ENCODE measurements at regions not wholly inside any gene's neighbourhood (a gene's known extent, or its start where the extent isn't known, plus 50 kb on each side); places are given as distances from the start of the nearest gene placed in this dataset.

DNA sequence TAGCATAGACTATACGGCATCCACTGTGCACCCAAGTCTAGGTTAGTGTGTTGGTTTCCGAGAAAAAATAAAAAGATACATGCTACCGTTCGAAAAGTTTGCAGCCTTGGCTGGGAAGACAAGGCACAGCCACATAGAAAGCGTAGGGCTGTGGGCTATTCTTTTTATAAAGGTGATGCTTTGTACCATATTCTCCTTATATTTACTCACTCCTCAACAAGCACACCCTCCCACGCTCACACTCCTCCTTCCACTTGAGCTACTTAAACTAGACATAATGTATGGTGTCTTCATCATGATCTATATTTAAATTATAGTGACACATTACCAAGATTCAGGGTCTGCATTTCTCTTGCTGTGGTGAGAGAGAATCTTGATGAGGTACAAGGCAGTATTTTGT, 1416.5 kb downstream of the AACS start:
- intact Hi-C loops (cut with micrococcal nuclease): no loop called here
- Histone ChIP-seq H3K27me3 (ENCODE audit: low read length) (no peaks in the 10 kb centered on the region), H3K36me3 (ENCODE audit: low read depth, low read length) (no peaks in the 10 kb centered on the region), H3K9me3 (ENCODE audit: low read length) (no peaks in the 10 kb centered on the region), H3K4me2 (ENCODE audit: low read length) (no peak overlapping the region), H3K4me1 (ENCODE audit: insufficient read depth, low read length) (peaks cover 12% of the 10 kb centered on the region), H3K9ac (ENCODE audit: low read length) (no peak overlapping the region), H3K27ac (ENCODE audit: low read length) (no peak overlapping the region), H3K9me2 (replicated peaks; ENCODE audit: low read length) (no peaks in the 10 kb centered on the region), H2AFZ (ENCODE audit: low read length) (no peak overlapping the region), H3K4me3 (ENCODE audit: low read length) (no peak overlapping the region), H3K79me2 (ENCODE audit: low read length) (no peaks in the 10 kb centered on the region), H4K20me1 (ENCODE audit: low read length) (no peaks in the 10 kb centered on the region), H3F3A (ENCODE audit: low read length, unreplicated experiment) (no peaks in the 10 kb centered on the region)
- TF ChIP-seq, protein P1, sequence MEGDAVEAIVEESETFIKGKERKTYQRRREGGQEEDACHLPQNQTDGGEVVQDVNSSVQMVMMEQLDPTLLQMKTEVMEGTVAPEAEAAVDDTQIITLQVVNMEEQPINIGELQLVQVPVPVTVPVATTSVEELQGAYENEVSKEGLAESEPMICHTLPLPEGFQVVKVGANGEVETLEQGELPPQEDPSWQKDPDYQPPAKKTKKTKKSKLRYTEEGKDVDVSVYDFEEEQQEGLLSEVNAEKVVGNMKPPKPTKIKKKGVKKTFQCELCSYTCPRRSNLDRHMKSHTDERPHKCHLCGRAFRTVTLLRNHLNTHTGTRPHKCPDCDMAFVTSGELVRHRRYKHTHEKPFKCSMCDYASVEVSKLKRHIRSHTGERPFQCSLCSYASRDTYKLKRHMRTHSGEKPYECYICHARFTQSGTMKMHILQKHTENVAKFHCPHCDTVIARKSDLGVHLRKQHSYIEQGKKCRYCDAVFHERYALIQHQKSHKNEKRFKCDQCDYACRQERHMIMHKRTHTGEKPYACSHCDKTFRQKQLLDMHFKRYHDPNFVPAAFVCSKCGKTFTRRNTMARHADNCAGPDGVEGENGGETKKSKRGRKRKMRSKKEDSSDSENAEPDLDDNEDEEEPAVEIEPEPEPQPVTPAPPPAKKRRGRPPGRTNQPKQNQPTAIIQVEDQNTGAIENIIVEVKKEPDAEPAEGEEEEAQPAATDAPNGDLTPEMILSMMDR (conservative IDR thresholded peaks at IDR 0.05; ENCODE audit: low read depth, low read length): no peak
- TF ChIP-seq EZH2phosphoT487 (IDR thresholded peaks at IDR 0.05; ENCODE audit: borderline replicate concordance, low read length): no peak
- no peak for TF ChIP-seq EZH2 (IDR thresholded peaks at IDR 0.05; ENCODE audit: low read length, unreplicated experiment)
- ChIA-PET CTCF (no interaction called here), POLR2A (ENCODE audit: unreplicated experiment) (no interaction called here)
- no peak for ATAC-seq
- BruUV-seq (replicated peaks): no TSS peak
- DNase-seq: no peak

DNA sequence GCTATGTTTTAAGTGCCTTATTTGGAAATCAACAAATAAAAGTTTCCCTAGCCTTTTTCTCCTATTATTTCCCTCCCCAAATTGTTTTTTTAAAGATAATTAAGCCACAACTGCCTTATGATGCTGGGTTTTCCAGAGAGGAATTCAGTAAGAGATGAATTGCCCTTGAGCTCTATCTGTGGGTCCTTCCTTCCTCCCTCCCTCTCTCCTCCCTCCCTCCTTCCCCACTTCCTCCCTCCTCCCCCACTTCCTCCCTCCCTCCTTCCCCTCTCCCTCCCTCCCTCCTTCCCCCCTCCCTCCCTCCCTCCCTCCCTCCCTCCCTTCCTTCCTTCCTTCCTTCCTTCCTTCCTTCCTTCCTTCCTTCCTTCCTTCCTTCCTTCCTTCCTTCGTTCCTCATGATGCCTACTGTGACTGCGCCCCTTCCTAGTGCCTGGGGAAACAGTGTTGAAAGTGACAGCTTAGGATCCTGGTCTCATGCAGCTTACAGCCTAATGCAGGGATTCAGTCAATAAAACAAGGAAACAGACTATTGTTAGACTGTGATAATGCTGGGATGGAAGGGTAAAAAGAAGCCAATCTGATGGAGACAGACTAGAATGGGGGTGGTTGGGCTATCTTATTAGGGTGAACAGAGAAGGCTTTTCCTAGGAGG, 1417.1 kb downstream of the AACS start:
- Histone ChIP-seq H3F3A (ENCODE audit: low read length, unreplicated experiment) (no peaks in the 10 kb centered on the region), H3K9me2 (replicated peaks; ENCODE audit: low read length) (no peaks in the 10 kb centered on the region), H3K36me3 (ENCODE audit: low read depth, low read length) (no peaks in the 10 kb centered on the region), H3K4me3 (ENCODE audit: low read length) (peak overlapping the region; percentile 36; the same call in 1 of the 2 replicates), H3K9me3 (ENCODE audit: low read length) (no peaks in the 10 kb centered on the region), H4K20me1 (ENCODE audit: low read length) (no peaks in the 10 kb centered on the region), H3K4me2 (ENCODE audit: low read length) (peak overlapping the region; percentile 75), H3K9ac (ENCODE audit: low read length) (no peak overlapping the region), H3K27ac (ENCODE audit: low read length) (peak overlapping the region; percentile 22), H3K79me2 (ENCODE audit: low read length) (no peaks in the 10 kb centered on the region), H2AFZ (ENCODE audit: low read length) (no peak overlapping the region), H3K4me1 (ENCODE audit: insufficient read depth, low read length) (peaks cover 12% of the 10 kb centered on the region), H3K27me3 (ENCODE audit: low read length) (no peaks in the 10 kb centered on the region)
- no TSS peak for BruUV-seq (replicated peaks)
- POLR2A ChIA-PET (ENCODE audit: unreplicated experiment): no interaction called here
- CTCF ChIA-PET: no interaction called here
- DNase-seq: no peak
- intact Hi-C loops (cut with micrococcal nuclease): no loop called here
- no peak for TF ChIP-seq EZH2phosphoT487 (IDR thresholded peaks at IDR 0.05; ENCODE audit: borderline replicate concordance, low read length)
- TF ChIP-seq EZH2 (IDR thresholded peaks at IDR 0.05; ENCODE audit: low read length, unreplicated experiment): no peak
- TF ChIP-seq, protein P1 (conservative IDR thresholded peaks at IDR 0.05; ENCODE audit: low read depth, low read length): no peak
- no peak for ATAC-seq

Data from PC-3 (cell line).